ENCODE measurements at regions not wholly inside any gene's neighbourhood (a gene's known extent, or its start where the extent isn't known, plus 50 kb on each side); places are given as distances from the start of the nearest gene placed in this dataset.
A peak's percentile ranks its signal among the peaks of the same experiment; 100 is the strongest.

- DNase-seq, result no peak
These were observed 223.8 kb upstream of the CLINT1 start for GRCh38 chr5:158082696-158083287.

- DNase-seq, result no peak
These were observed 221.2 kb upstream of the CLINT1 start for GRCh38 chr5:158080112-158080511.

GRCh38 chr5:158079097-158079496, 220.2 kb upstream of the CLINT1 start:
- no peak for DNase-seq

GRCh38 chr5:158074992-158075769, 216.2 kb upstream of the CLINT1 start:
- peak; percentile 69 for DNase-seq

GRCh38 chr5:158074597-158074991, 215.6 kb upstream of the CLINT1 start:
- DNase-seq, result no peak

GRCh38 chr5:158070859-158071258, 211.9 kb upstream of the CLINT1 start:
- DNase-seq, result no peak

- no peak for DNase-seq
These were observed 210.9 kb upstream of the CLINT1 start for GRCh38 chr5:158069838-158070237.

GRCh38 chr5:158068964-158069363, 210.0 kb upstream of the CLINT1 start:
- no peak for DNase-seq

GRCh38 chr5:158066076-158066475, 207.1 kb upstream of the CLINT1 start:
- DNase-seq, result no peak

- no peak for DNase-seq
These were observed 205.6 kb upstream of the CLINT1 start for GRCh38 chr5:158064334-158065123.

- DNase-seq, result no peak
These were observed 204.1 kb upstream of the CLINT1 start for GRCh38 chr5:158063052-158063451.

GRCh38 chr5:158061451-158061850, 202.5 kb upstream of the CLINT1 start:
- DNase-seq, result no peak

- no peak for DNase-seq
These were observed 201.3 kb upstream of the CLINT1 start for GRCh38 chr5:158060212-158060611.

- no peak for DNase-seq
These were observed 199.5 kb upstream of the CLINT1 start for GRCh38 chr5:158058208-158059120.

GRCh38 chr5:158056130-158056825, 197.3 kb upstream of the CLINT1 start:
- no peak for DNase-seq

GRCh38 chr5:158055111-158055501, 196.2 kb upstream of the CLINT1 start:
- peak; percentile 15 for DNase-seq

GRCh38 chr5:158054223-158055110, 195.5 kb upstream of the CLINT1 start:
- no peak for DNase-seq

GRCh38 chr5:158051036-158051435, 192.1 kb upstream of the CLINT1 start:
- no peak for DNase-seq

GRCh38 chr5:158050421-158050820, 191.5 kb upstream of the CLINT1 start:
- no peak for DNase-seq

- no peak for DNase-seq
These were observed 190.5 kb upstream of the CLINT1 start for GRCh38 chr5:158049459-158049858.

- no peak for DNase-seq
These were observed 186.8 kb upstream of the CLINT1 start for GRCh38 chr5:158045696-158046095.
